GM23338 (cell line): ENCODE measurements at regions not wholly inside any gene's neighbourhood (a gene's known extent, or its start where the extent isn't known, plus 50 kb on each side); places are given as distances from the start of the nearest gene placed in this dataset.

Source experiments
- ATAC-seq: fragments of 200-7000 bp; cut with Tn5 transposase; 3 replicates; pipeline ENCODE4 v1.9.1; 2020
- DNase-seq: peaks from one replicate; pipeline ENCODE4 v3.0.0-alpha.2; 2015; ENCODE audit warnings: low spot score
- H2AFZ ChIP-seq: fragments of 200-600 bp; sonication (generic); 2 replicates; pipeline ENCODE4 v1.8.0; 2016; ENCODE audit warnings: antibody characterized with exemption, mild to moderate bottlenecking, moderate library complexity
- H3F3A ChIP-seq: fragments of 200-600 bp; sonication (generic); replicated peaks from 2 replicates; pipeline ENCODE4 v1.8.0; 2017; ENCODE audit warnings: antibody characterized with exemption, mixed run types, low read depth
- H3K27ac ChIP-seq: fragments of 200-600 bp; sonication (generic); 2 replicates; pipeline ENCODE4 v1.6.1; 2016; ENCODE audit warnings: low read depth
- H3K27me3 ChIP-seq: fragments of 200-600 bp; sonication (generic); 2 replicates; pipeline ENCODE4 v1.8.0; 2016; ENCODE audit warnings: mild to moderate bottlenecking, mixed run types, moderate library complexity; ENCODE audit not compliant: insufficient read depth
- H3K36me3 ChIP-seq: fragments of 200-600 bp; sonication (generic); 2 replicates; pipeline ENCODE4 v1.8.0; 2016; ENCODE audit warnings: mild to moderate bottlenecking; ENCODE audit not compliant: insufficient read depth
- H3K4me1 ChIP-seq: fragments of 200-600 bp; sonication (generic); 2 replicates; pipeline ENCODE4 v1.8.0; 2016; ENCODE audit warnings: mild to moderate bottlenecking, moderate library complexity; ENCODE audit not compliant: insufficient read depth
- H3K4me2 ChIP-seq: fragments of 200-600 bp; sonication (generic); 2 replicates; pipeline ENCODE4 v1.7.1; 2017; ENCODE audit warnings: mixed run types
- H3K4me3 ChIP-seq: fragments of 200-600 bp; sonication (generic); 2 replicates; pipeline ENCODE4 v1.6.1; 2016; ENCODE audit warnings: mixed run types
- H3K79me2 ChIP-seq: fragments of 200-600 bp; sonication (generic); replicated peaks from 2 replicates; pipeline ENCODE4 v1.8.0; 2017; ENCODE audit warnings: mild to moderate bottlenecking; ENCODE audit not compliant: insufficient read depth
- H3K9me2 ChIP-seq: fragments of 200-600 bp; sonication (generic); 2 replicates; pipeline ENCODE4 v1.8.0; 2017; ENCODE audit not compliant: insufficient read depth
- H4K20me1 ChIP-seq: fragments of 200-600 bp; sonication (generic); replicated peaks from 2 replicates; pipeline ENCODE4 v1.8.0; 2017; ENCODE audit warnings: mild to moderate bottlenecking; ENCODE audit not compliant: insufficient read depth
- H3K27ac Mint-ChIP-seq: 2 replicates; pipeline ENCODE4 v1.8.0; 2020; ENCODE audit warnings: inconsistent platforms, mild to moderate bottlenecking, moderate library complexity, mixed read lengths
- H3K27me3 Mint-ChIP-seq: 3 replicates; pipeline ENCODE4 v1.8.0; 2022; ENCODE audit warnings: low read depth, mild to moderate bottlenecking, moderate library complexity, mixed read lengths, inconsistent platforms; ENCODE audit not compliant: insufficient read depth, poor library complexity
- H3K36me3 Mint-ChIP-seq: 3 replicates; pipeline ENCODE4 v1.8.0; 2021; ENCODE audit warnings: low read depth, mild to moderate bottlenecking, inconsistent platforms, moderate library complexity, mixed read lengths
- H3K4me1 Mint-ChIP-seq: 3 replicates; pipeline ENCODE4 v1.8.0; 2020; ENCODE audit warnings: mild to moderate bottlenecking, inconsistent platforms, mixed read lengths
- H3K4me3 Mint-ChIP-seq: 3 replicates; pipeline ENCODE4 v1.8.0; 2021; ENCODE audit warnings: moderate library complexity, mild to moderate bottlenecking, inconsistent platforms, mixed read lengths
- H3K9me3 Mint-ChIP-seq: 3 replicates; pipeline ENCODE4 v1.8.0; 2020; ENCODE audit warnings: moderate library complexity, mild to moderate bottlenecking, inconsistent platforms, mixed read lengths
- CTCF ChIP-seq, 2 experiments: fragments of 200-600 bp in 1 of 2; sonication (generic) in 1 of 2; conservative IDR thresholded peaks; 2 replicates each; pipeline versions ENCODE4 v1.5.1 to v1.6.1; 2016 to 2017; ENCODE audit warnings: antibody characterized with exemption in 2 of 2, low read depth in 2 of 2, mild to moderate bottlenecking in 2 of 2, moderate library complexity in 1 of 2
- EZH2 ChIP-seq: fragments of 200-600 bp; sonication (generic); IDR thresholded peaks from one replicate; pipeline ENCODE4 v1.8.0; 2017; ENCODE audit warnings: antibody characterized with exemption, mild to moderate bottlenecking, low read depth; ENCODE audit not compliant: unreplicated experiment
- JUNB ChIP-seq: IDR thresholded peaks from one replicate; pipeline ENCODE4 v1.6.1; 2016; ENCODE audit warnings: antibody characterized with exemption; ENCODE audit not compliant: unreplicated experiment
- NANOG ChIP-seq: IDR thresholded peaks from 2 replicates; pipeline ENCODE4 v1.6.1; 2016; ENCODE audit warnings: antibody characterized with exemption, borderline replicate concordance
- STAT1 ChIP-seq: IDR thresholded peaks from one replicate; pipeline ENCODE4 v1.6.1; 2016; ENCODE audit warnings: antibody characterized with exemption; ENCODE audit not compliant: unreplicated experiment
- ZNF114 ChIP-seq: fragments of 250-450 bp; sonication (Bioruptor Pico); IDR thresholded peaks from 2 replicates; pipeline ENCODE4 v1.5.0; 2020; ENCODE audit warnings: mild to moderate bottlenecking, moderate library complexity
- ZNF462 ChIP-seq: fragments of 250-450 bp; sonication (Bioruptor Pico); IDR thresholded peaks from 2 replicates; pipeline ENCODE4 v1.5.0; 2020; ENCODE audit warnings: mild to moderate bottlenecking, moderate library complexity

GRCh38 chr3:5321666-5322340, 134.3 kb downstream of the EDEM1 start:
- Histone ChIP-seq H3K9me2 (no peaks in the 10 kb centered on the region), H3K27ac (no peak overlapping the region), H4K20me1 (no peaks in the 10 kb centered on the region), H3K79me2 (no peaks in the 10 kb centered on the region), H3K4me1 (no peaks in the 10 kb centered on the region), H3K36me3 (peaks cover 7% of the 10 kb centered on the region; the same call in 1 of the 2 replicates), H3K27me3 (no peaks in the 10 kb centered on the region), H3F3A (no peaks in the 10 kb centered on the region), H3K4me2 (no peak overlapping the region), H3K4me3 (no peak overlapping the region), H2AFZ (no peak overlapping the region)
- no peak for TF ChIP-seq NANOG
- Mint-ChIP-seq H3K27ac (no peak overlapping the region), H3K4me1 (no peaks in the 10 kb centered on the region), H3K9me3 (peaks cover 90% of the 10 kb centered on the region), H3K4me3 (no peak overlapping the region), H3K27me3 (no peaks in the 10 kb centered on the region), H3K36me3 (no peaks in the 10 kb centered on the region; the same call in 1 of the 3 replicates)
- ATAC-seq (no peak), DNase-seq (no peak)

- Mint-ChIP-seq H3K27me3 (peaks cover 2% of the 10 kb centered on the region), H3K27ac (no peak overlapping the region), H3K9me3 (peaks cover 84% of the 10 kb centered on the region), H3K36me3 (no peaks in the 10 kb centered on the region; the same call in 2 of the 3 replicates), H3K4me1 (no peaks in the 10 kb centered on the region), H3K4me3 (no peak overlapping the region)
- Histone ChIP-seq H3K27me3 (no peaks in the 10 kb centered on the region), H3K79me2 (no peaks in the 10 kb centered on the region), H3K4me1 (no peaks in the 10 kb centered on the region), H3K36me3 (no peaks in the 10 kb centered on the region), H3K4me2 (no peak overlapping the region), H2AFZ (no peak overlapping the region), H3K27ac (no peak overlapping the region), H3K4me3 (no peak overlapping the region), H3K9me2 (no peaks in the 10 kb centered on the region), H4K20me1 (no peaks in the 10 kb centered on the region), H3F3A (no peaks in the 10 kb centered on the region)
- TF ChIP-seq NANOG: no peak
- no peak for TF ChIP-seq CTCF (conservative IDR thresholded peaks at IDR 0.05; ENCODE audit: low read depth in 2 of 2)
- TF ChIP-seq ZNF114 (CRISPR knock-in tag): no peak
- TF ChIP-seq EZH2: no peak
- TF ChIP-seq ZNF462: no peak
- TF ChIP-seq JUNB: no peak
- no peak for TF ChIP-seq STAT1
- DNase-seq: no peak
- ATAC-seq: no peak
Observed at GRCh38 chr3:5324780-5325179, 137.3 kb downstream of the EDEM1 start.
